ENCODE measurements at regions not wholly inside any gene's neighbourhood (a gene's known extent, or its start where the extent isn't known, plus 50 kb on each side); places are given as distances from the start of the nearest gene placed in this dataset.
A peak's percentile ranks its signal among the peaks of the same experiment; 100 is the strongest.

- Histone ChIP-seq H3K27me3 (ENCODE audit: control insufficient read depth in 3 of 3, insufficient read depth in 3 of 3, low read length in 2 of 3) (no peaks in the 10 kb centered on the region), H3K36me3 (ENCODE audit: control insufficient read depth in 4 of 4, insufficient read depth in 4 of 4, low read length in 4 of 4) (no peaks in the 10 kb centered on the region), H3K9ac (ENCODE audit: insufficient read depth in 1 of 2, low read length in 2 of 2) (no peak overlapping the region), H3K9me3 (ENCODE audit: control insufficient read depth in 4 of 4, insufficient read depth in 3 of 4, low read length in 3 of 4) (no peaks in the 10 kb centered on the region), H3K4me3 (no peak overlapping the region), H3K4me1 (ENCODE audit: control insufficient read depth in 5 of 5, insufficient read depth in 5 of 5, low read length in 5 of 5) (no peaks in the 10 kb centered on the region), H3K27ac (ENCODE audit: low read depth in 1 of 2, low read length in 1 of 2) (no peak overlapping the region)
- no peak for TF ChIP-seq CTCF (IDR thresholded peaks at IDR 0.05; ENCODE audit: control extremely low read depth, extremely low read depth)
- no peak for ATAC-seq (ENCODE audit: insufficient read depth, low FRiP score)
- DNase-seq = peak in 2 of 3 donors; percentile 33 to 42
- 85 to 94% methylated on average over 1 of the region's 1 CpG for WGBS, 2 donors
These were observed 741.4 kb upstream of the POT1 start for GRCh38 chr7:125670926-125671572.

DNA sequence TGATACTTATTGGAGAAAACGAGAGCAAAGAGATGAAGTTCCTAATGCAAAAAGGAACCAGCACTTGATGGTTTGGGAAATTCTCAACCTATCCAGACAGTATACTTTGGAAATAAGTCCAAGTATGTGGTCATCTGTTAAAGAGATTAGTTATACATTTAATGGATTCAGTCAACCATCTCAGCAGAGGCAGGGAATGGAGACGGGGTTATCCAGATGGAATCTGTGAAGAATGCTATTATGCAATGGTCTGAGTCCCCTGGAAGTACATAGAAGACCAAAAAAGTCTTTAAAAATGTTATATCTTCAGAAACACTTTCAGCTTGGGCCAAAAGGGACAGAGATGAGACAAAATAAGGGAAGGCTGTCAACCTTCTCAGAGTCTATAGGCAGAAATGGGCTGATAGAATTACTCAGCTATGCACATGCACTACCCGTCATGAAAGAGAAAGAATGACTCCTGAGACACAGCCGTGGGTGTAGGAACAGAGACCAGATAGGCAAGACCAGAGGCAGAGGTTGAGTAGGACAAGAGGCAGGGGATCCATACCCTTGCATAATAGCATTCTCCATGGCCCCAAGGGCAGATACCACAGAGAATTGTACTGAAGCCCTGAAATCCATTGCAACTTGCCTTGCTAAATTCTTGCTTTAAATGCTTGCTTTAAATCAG lies 738.8 kb upstream of the POT1 start:
- H3K9ac ChIP-seq (ENCODE audit: insufficient read depth in 1 of 2, low read length in 2 of 2) = no peak overlapping the region
- 84 to 86% methylated on average over 4 of the region's 4 CpGs for WGBS, 2 donors
- no peaks in the 10 kb centered on the region for H3K36me3 ChIP-seq (ENCODE audit: control insufficient read depth in 4 of 4, insufficient read depth in 4 of 4, low read length in 4 of 4)
- no peaks in the 10 kb centered on the region for H3K9me3 ChIP-seq (ENCODE audit: control insufficient read depth in 4 of 4, insufficient read depth in 3 of 4, low read length in 3 of 4)
- H3K27me3 ChIP-seq (ENCODE audit: control insufficient read depth in 3 of 3, insufficient read depth in 3 of 3, low read length in 2 of 3) = no peaks in the 10 kb centered on the region
- H3K27ac ChIP-seq (ENCODE audit: low read depth in 1 of 2, low read length in 1 of 2) = no peak overlapping the region
- ATAC-seq (ENCODE audit: insufficient read depth, low FRiP score) = no peak
- no peak for TF ChIP-seq CTCF (IDR thresholded peaks at IDR 0.05; ENCODE audit: control extremely low read depth, extremely low read depth)
- H3K4me3 ChIP-seq = no peak overlapping the region
- no peaks in the 10 kb centered on the region for H3K4me1 ChIP-seq (ENCODE audit: control insufficient read depth in 5 of 5, insufficient read depth in 5 of 5, low read length in 5 of 5)
- DNase-seq = no peak

- no peak for TF ChIP-seq CTCF (IDR thresholded peaks at IDR 0.05; ENCODE audit: control extremely low read depth, extremely low read depth)
- no peaks in the 10 kb centered on the region for H3K9me3 ChIP-seq (ENCODE audit: control insufficient read depth in 4 of 4, insufficient read depth in 3 of 4, low read length in 3 of 4)
- H3K9ac ChIP-seq (ENCODE audit: insufficient read depth in 1 of 2, low read length in 2 of 2) = no peak overlapping the region
- ATAC-seq (ENCODE audit: insufficient read depth, low FRiP score) (no peak), DNase-seq (no peak)
- no peaks in the 10 kb centered on the region for H3K27me3 ChIP-seq (ENCODE audit: control insufficient read depth in 3 of 3, insufficient read depth in 3 of 3, low read length in 2 of 3)
- H3K4me1 ChIP-seq (ENCODE audit: control insufficient read depth in 5 of 5, insufficient read depth in 5 of 5, low read length in 5 of 5) = no peaks in the 10 kb centered on the region
- H3K27ac ChIP-seq (ENCODE audit: low read depth in 1 of 2, low read length in 1 of 2) = no peak overlapping the region
- 94 to 100% methylated on average over 1 of the region's 1 CpG for WGBS, 2 donors
- H3K36me3 ChIP-seq (ENCODE audit: control insufficient read depth in 4 of 4, insufficient read depth in 4 of 4, low read length in 4 of 4) = no peaks in the 10 kb centered on the region
- H3K4me3 ChIP-seq = no peak overlapping the region
These were observed 735.0 kb upstream of the POT1 start for GRCh38 chr7:125664625-125665024.

Measured in lung (tissue), 11 donors.